Fibroblast of lung (primary cell): ENCODE measurements at regions not wholly inside any gene's neighbourhood (a gene's known extent, or its start where the extent isn't known, plus 50 kb on each side); places are given as distances from the start of the nearest gene placed in this dataset.
A peak's percentile ranks its signal among the peaks of the same experiment; 100 is the strongest.

Experiments used
- DNase-seq, 2 donors: peaks; one replicate each; pipeline versions ENCODE4 v3.0.0 to v3.0.0-alpha.2; 2010; ENCODE audit warnings: low read depth in 2 of 2
- H2AFZ ChIP-seq: 2 replicates; pipeline ENCODE4 v1.5.1; 2012; ENCODE audit warnings: low read length, control low read depth, inconsistent platforms
- H3K27ac ChIP-seq: 2 replicates; pipeline ENCODE4 v1.5.1; 2011; ENCODE audit warnings: low read length, control low read depth; ENCODE audit not compliant: insufficient read depth
- H3K27me3 ChIP-seq: 2 replicates; pipeline ENCODE4 v1.5.1; 2011; ENCODE audit warnings: mild to moderate bottlenecking, low read length; ENCODE audit not compliant: control insufficient read depth, insufficient read depth
- H3K36me3 ChIP-seq: 2 replicates; pipeline ENCODE4 v1.5.1; 2011; ENCODE audit warnings: low read length; ENCODE audit not compliant: control insufficient read depth, insufficient read depth
- H3K4me1 ChIP-seq: 2 replicates; pipeline ENCODE4 v1.5.1; 2011; ENCODE audit warnings: low read length; ENCODE audit not compliant: control insufficient read depth, insufficient read depth; ENCODE audit errors: extremely low read depth
- H3K4me2 ChIP-seq: 2 replicates; pipeline ENCODE4 v1.5.1; 2011; ENCODE audit warnings: low read length, control low read depth; ENCODE audit not compliant: insufficient read depth; ENCODE audit errors: extremely low read depth
- H3K4me3 ChIP-seq, 4 experiments: fragments of 200-600 bp in 1 of 4; sonication (generic) in 1 of 4; replicated peaks in 1 of 4; 2 replicates each; pipeline ENCODE4 v1.5.1; 2011 to 2016; ENCODE audit warnings: low read length in 4 of 4, low read depth in 3 of 4, mild to moderate bottlenecking in 3 of 4, control low read depth in 2 of 4, inconsistent platforms in 1 of 4, mixed read lengths in 1 of 4; ENCODE audit not compliant: insufficient read depth in 1 of 4; ENCODE audit errors: control extremely low read depth in 1 of 4
- H3K79me2 ChIP-seq: 2 replicates; pipeline ENCODE4 v1.5.1; 2012; ENCODE audit warnings: mild to moderate bottlenecking, low read length, inconsistent platforms; ENCODE audit not compliant: control insufficient read depth, insufficient read depth
- H3K9ac ChIP-seq: 2 replicates; pipeline ENCODE4 v1.5.1; 2011; ENCODE audit warnings: mild to moderate bottlenecking, low read length, control low read depth; ENCODE audit not compliant: insufficient read depth
- H3K9me3 ChIP-seq: 2 replicates; pipeline ENCODE4 v1.5.1; 2012; ENCODE audit warnings: low read depth, low read length; ENCODE audit not compliant: control insufficient read depth, insufficient read depth
- H4K20me1 ChIP-seq: 2 replicates; pipeline ENCODE4 v1.5.1; 2011; ENCODE audit warnings: low read length; ENCODE audit not compliant: control insufficient read depth, insufficient read depth; ENCODE audit errors: extremely low read depth
- CTCF ChIP-seq, 2 donors: IDR thresholded peaks in 1 of 2; conservative IDR thresholded peaks in 1 of 2; 1 replicate in 1 of 2; 2 replicates in 1 of 2; pipeline ENCODE4 v1.5.1; 2011 to 2012; ENCODE audit warnings: low read length in 2 of 2, control low read depth in 1 of 2, inconsistent platforms in 1 of 2, low read depth in 1 of 2, mild to moderate bottlenecking in 1 of 2
- EZH2 ChIP-seq: IDR thresholded peaks from 2 replicates; pipeline ENCODE4 v1.5.1; 2012; ENCODE audit warnings: low read length, control low read depth, mild to moderate bottlenecking; ENCODE audit errors: missing control alignments

- no peak for DNase-seq
- Histone ChIP-seq H4K20me1 (no peaks in the 10 kb centered on the region), H3K4me2 (no peak overlapping the region), H3K4me1 (peaks cover 2% of the 10 kb centered on the region), H3K9ac (no peak overlapping the region), H2AFZ (no peak overlapping the region), H3K9me3 (no peaks in the 10 kb centered on the region), H3K36me3 (no peaks in the 10 kb centered on the region), H3K4me3 (no peak overlapping the region), H3K79me2 (no peaks in the 10 kb centered on the region), H3K27ac (no peak overlapping the region), H3K27me3 (no peaks in the 10 kb centered on the region)
- no peak for TF ChIP-seq EZH2
- no peak for TF ChIP-seq CTCF (conservative IDR thresholded peaks at IDR 0.05 in 1 of 2, IDR thresholded peaks at IDR 0.05 in 1 of 2; ENCODE audit: low read depth in 1 of 2, low read length in 2 of 2)
Measured at GRCh38 chr4:20543131-20543530, 157.1 kb upstream of the PACRGL start.

- peak; percentile 41 to 81 for DNase-seq
- no peaks in the 10 kb centered on the region for H3K36me3 ChIP-seq
Measured at GRCh38 chr4:20544645-20545044, 155.6 kb upstream of the PACRGL start.

GRCh38 chr4:20552004-20552403, 148.3 kb upstream of the PACRGL start:
- TF ChIP-seq CTCF (conservative IDR thresholded peaks at IDR 0.05 in 1 of 2, IDR thresholded peaks at IDR 0.05 in 1 of 2; ENCODE audit: low read depth in 1 of 2, low read length in 2 of 2) (no peak), EZH2 (no peak)
- no peaks in the 10 kb centered on the region for H3K4me1 ChIP-seq
- no peak overlapping the region for H3K27ac ChIP-seq
- H3K9ac ChIP-seq, result no peak overlapping the region
- H3K27me3 ChIP-seq, result no peaks in the 10 kb centered on the region
- no peak for DNase-seq
- no peak overlapping the region for H2AFZ ChIP-seq
- H3K9me3 ChIP-seq, result no peaks in the 10 kb centered on the region
- no peak overlapping the region for H3K4me3 ChIP-seq
- no peaks in the 10 kb centered on the region for H3K79me2 ChIP-seq
- H3K4me2 ChIP-seq, result no peak overlapping the region
- no peaks in the 10 kb centered on the region for H4K20me1 ChIP-seq
- H3K36me3 ChIP-seq, result no peaks in the 10 kb centered on the region

More at GRCh38 chr4:20544645-20545044, 155.6 kb upstream of the PACRGL start:
- Histone ChIP-seq H3K27me3 (no peaks in the 10 kb centered on the region), H3K27ac (no peak overlapping the region), H3K4me2 (no peak overlapping the region), H3K4me1 (peaks cover 2% of the 10 kb centered on the region), H3K9ac (no peak overlapping the region), H3K4me3 (no peak overlapping the region), H3K79me2 (no peaks in the 10 kb centered on the region), H3K9me3 (no peaks in the 10 kb centered on the region), H4K20me1 (no peaks in the 10 kb centered on the region), H2AFZ (no peak overlapping the region)
- TF ChIP-seq EZH2 (no peak), CTCF (conservative IDR thresholded peaks at IDR 0.05 in 1 of 2, IDR thresholded peaks at IDR 0.05 in 1 of 2; ENCODE audit: low read depth in 1 of 2, low read length in 2 of 2) (peak; percentile 51 to 57)
